ENCODE measurements at regions not wholly inside any gene's neighbourhood (a gene's known extent, or its start where the extent isn't known, plus 50 kb on each side); places are given as distances from the start of the nearest gene placed in this dataset.
A peak's percentile ranks its signal among the peaks of the same experiment; 100 is the strongest.

DNA sequence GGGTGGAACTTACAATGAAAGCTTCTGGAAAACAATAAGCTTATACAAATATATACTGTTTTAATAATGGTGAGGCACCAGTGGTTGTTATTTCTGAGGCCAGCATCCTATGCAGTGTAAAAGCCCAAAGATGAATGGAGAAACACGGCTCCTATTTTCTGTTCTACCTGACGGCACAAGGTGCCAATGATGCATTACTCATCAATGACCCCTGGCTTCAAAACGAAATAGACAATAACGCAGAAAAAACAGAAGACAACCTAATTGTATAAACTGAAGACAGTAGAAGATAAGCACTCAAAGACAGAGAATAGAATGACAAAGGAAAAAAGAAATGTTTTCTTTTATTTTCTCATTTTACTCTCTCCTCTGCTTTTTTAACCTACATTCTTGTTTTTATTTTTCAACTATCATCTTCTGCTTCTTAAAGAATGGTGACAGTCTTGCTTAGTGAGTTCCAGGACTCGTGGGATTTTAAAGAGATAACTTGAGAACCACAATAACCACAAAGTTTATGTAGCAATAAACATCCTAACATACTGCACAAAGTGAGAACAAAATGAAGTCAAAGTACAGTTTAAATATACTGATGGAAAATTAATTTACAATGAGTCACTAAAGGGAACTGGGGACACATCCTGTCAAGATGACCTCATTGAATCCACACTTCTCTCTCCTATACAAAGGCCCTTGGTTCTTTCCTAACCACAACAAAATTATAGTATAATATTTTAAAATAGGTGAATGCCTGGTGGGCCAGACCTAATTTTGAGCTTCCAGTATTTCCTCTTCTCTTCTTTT lies 169.8 kb downstream of the BTC start:
- peak; percentile 74 for FAIRE-seq
- Histone ChIP-seq H3K27me3 (ENCODE audit: control insufficient read depth in 3 of 3, insufficient read depth in 3 of 3, low read length in 3 of 3) (no peaks in the 10 kb centered on the region), H3K36me3 (ENCODE audit: control insufficient read depth in 3 of 3, insufficient read depth in 2 of 3, low read depth in 1 of 3, low read length in 3 of 3) (no peaks in the 10 kb centered on the region), H3K4me1 (ENCODE audit: control insufficient read depth in 3 of 3, insufficient read depth in 2 of 3, low read depth in 1 of 3, low read length in 2 of 3) (peaks cover 6 to 48% (median 7%) of the 10 kb centered on the region in 3 donors), H3K27ac (ENCODE audit: low read depth in 1 of 3, low read length in 2 of 3) (peak overlapping the region; percentile 45 to 81 (median 48)), H3K4me3 (ENCODE audit: low read depth in 1 of 3, low read length in 3 of 3) (no peak overlapping the region), H3K9me3 (ENCODE audit: control insufficient read depth in 2 of 2, insufficient read depth in 1 of 2, low read depth in 1 of 2, low read length in 1 of 2) (no peaks in the 10 kb centered on the region)
- WGBS, 3 donors = 12 to 37% (median 22%) methylated on average over 5 of the region's 5 CpGs
- DNase-seq = peak; percentile 83 to 86

- H3K27me3 ChIP-seq (ENCODE audit: control insufficient read depth in 3 of 3, insufficient read depth in 3 of 3, low read length in 3 of 3) = no peaks in the 10 kb centered on the region
- no peaks in the 10 kb centered on the region for H3K9me3 ChIP-seq (ENCODE audit: control insufficient read depth in 2 of 2, insufficient read depth in 1 of 2, low read depth in 1 of 2, low read length in 1 of 2)
- H3K4me3 ChIP-seq (ENCODE audit: low read depth in 1 of 3, low read length in 3 of 3) = no peak overlapping the region
- H3K27ac ChIP-seq (ENCODE audit: low read depth in 1 of 3, low read length in 2 of 3) = no peak overlapping the region
- peaks cover 6 to 49% (median 7%) of the 10 kb centered on the region in 3 donors for H3K4me1 ChIP-seq (ENCODE audit: control insufficient read depth in 3 of 3, insufficient read depth in 2 of 3, low read depth in 1 of 3, low read length in 2 of 3)
- FAIRE-seq (no peak), DNase-seq (no peak)
- WGBS, 3 donors = 74 to 78% (median 76%) methylated on average over 1 of the region's 1 CpG
- H3K36me3 ChIP-seq (ENCODE audit: control insufficient read depth in 3 of 3, insufficient read depth in 2 of 3, low read depth in 1 of 3, low read length in 3 of 3) = no peaks in the 10 kb centered on the region
Measured at GRCh38 chr4:74625981-74626380, 168.3 kb downstream of the BTC start.

DNA sequence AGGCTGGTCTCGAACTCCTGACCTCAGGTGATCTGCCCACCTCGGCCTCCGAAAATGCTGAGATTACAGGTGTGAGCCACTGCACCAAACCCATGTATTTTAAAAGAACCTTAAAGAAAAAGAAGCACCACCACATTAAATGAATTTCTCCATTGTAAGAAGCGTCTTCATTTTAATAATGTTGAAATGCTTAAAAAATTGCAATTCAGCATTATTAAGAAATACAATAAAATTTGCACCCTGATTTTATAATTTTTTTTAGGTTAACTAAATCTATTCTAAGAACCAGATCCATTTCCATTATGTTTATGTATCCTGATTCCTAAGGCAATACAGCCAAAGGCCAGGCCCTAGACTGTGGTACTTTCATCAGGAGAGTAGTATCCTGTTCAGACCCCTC lies 167.2 kb downstream of the BTC start:
- H3K27me3 ChIP-seq (ENCODE audit: control insufficient read depth in 3 of 3, insufficient read depth in 3 of 3, low read length in 3 of 3) = no peaks in the 10 kb centered on the region
- no peak overlapping the region for H3K4me3 ChIP-seq (ENCODE audit: low read depth in 1 of 3, low read length in 3 of 3)
- WGBS, 3 donors = 92 to 97% (median 93%) methylated on average over 4 of the region's 4 CpGs
- no peaks in the 10 kb centered on the region for H3K36me3 ChIP-seq (ENCODE audit: control insufficient read depth in 3 of 3, insufficient read depth in 2 of 3, low read depth in 1 of 3, low read length in 3 of 3)
- peak overlapping the region; percentile 41 to 77 (median 61) for H3K27ac ChIP-seq (ENCODE audit: low read depth in 1 of 3, low read length in 2 of 3)
- DNase-seq (no peak), FAIRE-seq (no peak)
- H3K4me1 ChIP-seq (ENCODE audit: control insufficient read depth in 3 of 3, insufficient read depth in 2 of 3, low read depth in 1 of 3, low read length in 2 of 3) = peaks cover 6 to 51% (median 7%) of the 10 kb centered on the region in 3 donors
- H3K9me3 ChIP-seq (ENCODE audit: control insufficient read depth in 2 of 2, insufficient read depth in 1 of 2, low read depth in 1 of 2, low read length in 1 of 2) = no peaks in the 10 kb centered on the region

GRCh38 chr4:74627504-74627903 lies 166.8 kb downstream of the BTC start:
- FAIRE-seq (no peak), DNase-seq (peak; percentile 72 to 77)
- Histone ChIP-seq H3K4me1 (ENCODE audit: control insufficient read depth in 3 of 3, insufficient read depth in 2 of 3, low read depth in 1 of 3, low read length in 2 of 3) (peaks cover 6 to 51% (median 7%) of the 10 kb centered on the region in 3 donors), H3K9me3 (ENCODE audit: control insufficient read depth in 2 of 2, insufficient read depth in 1 of 2, low read depth in 1 of 2, low read length in 1 of 2) (no peaks in the 10 kb centered on the region), H3K27ac (ENCODE audit: low read depth in 1 of 3, low read length in 2 of 3) (peak overlapping the region; percentile 41 to 77 (median 61)), H3K27me3 (ENCODE audit: control insufficient read depth in 3 of 3, insufficient read depth in 3 of 3, low read length in 3 of 3) (no peaks in the 10 kb centered on the region), H3K4me3 (ENCODE audit: low read depth in 1 of 3, low read length in 3 of 3) (no peak overlapping the region), H3K36me3 (ENCODE audit: control insufficient read depth in 3 of 3, insufficient read depth in 2 of 3, low read depth in 1 of 3, low read length in 3 of 3) (no peaks in the 10 kb centered on the region)
- WGBS, 3 donors = 20 to 51% (median 33%) methylated on average over 4 of the region's 4 CpGs

GRCh38 chr4:74628852-74629620 lies 165.3 kb downstream of the BTC start:
- Histone ChIP-seq H3K36me3 (ENCODE audit: control insufficient read depth in 3 of 3, insufficient read depth in 2 of 3, low read depth in 1 of 3, low read length in 3 of 3) (no peaks in the 10 kb centered on the region), H3K4me1 (ENCODE audit: control insufficient read depth in 3 of 3, insufficient read depth in 2 of 3, low read depth in 1 of 3, low read length in 2 of 3) (peaks cover 4 to 46% (median 7%) of the 10 kb centered on the region in 3 donors), H3K27ac (ENCODE audit: low read depth in 1 of 3, low read length in 2 of 3) (peak overlapping the region in 1 of 3 donors; percentile 27), H3K4me3 (ENCODE audit: low read depth in 1 of 3, low read length in 3 of 3) (no peak overlapping the region), H3K27me3 (ENCODE audit: control insufficient read depth in 3 of 3, insufficient read depth in 3 of 3, low read length in 3 of 3) (no peaks in the 10 kb centered on the region), H3K9me3 (ENCODE audit: control insufficient read depth in 2 of 2, insufficient read depth in 1 of 2, low read depth in 1 of 2, low read length in 1 of 2) (no peaks in the 10 kb centered on the region)
- 18 to 50% (median 34%) methylated on average over 6 of the region's 6 CpGs for WGBS, 3 donors
- DNase-seq (peak; percentile 31 to 60), FAIRE-seq (no peak)

- Histone ChIP-seq H3K27me3 (ENCODE audit: control insufficient read depth in 3 of 3, insufficient read depth in 3 of 3, low read length in 3 of 3) (no peaks in the 10 kb centered on the region), H3K4me1 (ENCODE audit: control insufficient read depth in 3 of 3, insufficient read depth in 2 of 3, low read depth in 1 of 3, low read length in 2 of 3) (peaks cover 3 to 33% (median 5%) of the 10 kb centered on the region in 3 donors), H3K36me3 (ENCODE audit: control insufficient read depth in 3 of 3, insufficient read depth in 2 of 3, low read depth in 1 of 3, low read length in 3 of 3) (no peaks in the 10 kb centered on the region), H3K9me3 (ENCODE audit: control insufficient read depth in 2 of 2, insufficient read depth in 1 of 2, low read depth in 1 of 2, low read length in 1 of 2) (no peaks in the 10 kb centered on the region), H3K27ac (ENCODE audit: low read depth in 1 of 3, low read length in 2 of 3) (no peak overlapping the region), H3K4me3 (ENCODE audit: low read depth in 1 of 3, low read length in 3 of 3) (no peak overlapping the region)
- DNase-seq = no peak
- FAIRE-seq = no peak
- WGBS, 3 donors = 77 to 89% (median 82%) methylated on average over 3 of the region's 3 CpGs
Measured at GRCh38 chr4:74630551-74630950, 163.8 kb downstream of the BTC start.

- FAIRE-seq (no peak), DNase-seq (no peak)
- peaks cover 3 to 27% (median 5%) of the 10 kb centered on the region in 3 donors for H3K4me1 ChIP-seq (ENCODE audit: control insufficient read depth in 3 of 3, insufficient read depth in 2 of 3, low read depth in 1 of 3, low read length in 2 of 3)
- no peak overlapping the region for H3K4me3 ChIP-seq (ENCODE audit: low read depth in 1 of 3, low read length in 3 of 3)
- H3K27ac ChIP-seq (ENCODE audit: low read depth in 1 of 3, low read length in 2 of 3) = no peak overlapping the region
- H3K36me3 ChIP-seq (ENCODE audit: control insufficient read depth in 3 of 3, insufficient read depth in 2 of 3, low read depth in 1 of 3, low read length in 3 of 3) = no peaks in the 10 kb centered on the region
- H3K27me3 ChIP-seq (ENCODE audit: control insufficient read depth in 3 of 3, insufficient read depth in 3 of 3, low read length in 3 of 3) = no peaks in the 10 kb centered on the region
- H3K9me3 ChIP-seq (ENCODE audit: control insufficient read depth in 2 of 2, insufficient read depth in 1 of 2, low read depth in 1 of 2, low read length in 1 of 2) = no peaks in the 10 kb centered on the region
- 88 to 92% (median 91%) methylated on average over 2 of the region's 2 CpGs for WGBS, 3 donors
Measured at GRCh38 chr4:74631338-74631737, 163.0 kb downstream of the BTC start.

GRCh38 chr4:74631988-74632387 lies 162.3 kb downstream of the BTC start:
- no peaks in the 10 kb centered on the region for H3K36me3 ChIP-seq (ENCODE audit: control insufficient read depth in 3 of 3, insufficient read depth in 2 of 3, low read depth in 1 of 3, low read length in 3 of 3)
- no peak overlapping the region for H3K4me3 ChIP-seq (ENCODE audit: low read depth in 1 of 3, low read length in 3 of 3)
- no peaks in the 10 kb centered on the region for H3K9me3 ChIP-seq (ENCODE audit: control insufficient read depth in 2 of 2, insufficient read depth in 1 of 2, low read depth in 1 of 2, low read length in 1 of 2)
- no peaks in the 10 kb centered on the region for H3K27me3 ChIP-seq (ENCODE audit: control insufficient read depth in 3 of 3, insufficient read depth in 3 of 3, low read length in 3 of 3)
- H3K4me1 ChIP-seq (ENCODE audit: control insufficient read depth in 3 of 3, insufficient read depth in 2 of 3, low read depth in 1 of 3, low read length in 2 of 3) = peaks cover 3 to 24% (median 5%) of the 10 kb centered on the region in 3 donors
- no peak overlapping the region for H3K27ac ChIP-seq (ENCODE audit: low read depth in 1 of 3, low read length in 2 of 3)
- DNase-seq (no peak), FAIRE-seq (no peak)
